ENCODE measurements at regions not wholly inside any gene's neighbourhood (a gene's known extent, or its start where the extent isn't known, plus 50 kb on each side); places are given as distances from the start of the nearest gene placed in this dataset.

- no peak for TF ChIP-seq CTCF (IDR thresholded peaks at IDR 0.05; ENCODE audit: extremely low read depth, insufficient read depth, missing control alignments)
- no peak for DNase-seq (ENCODE audit: low spot score)
- in situ Hi-C loops (cut with MboI; ENCODE audit: low pct_unique_long_range_greater_than_20kb, low sequenced_read_pairs, unreplicated experiment): no loop called here
Measured at GRCh38 chr6:1063671-1064355, 248.1 kb upstream of the FOXQ1 start.

- DNase-seq (ENCODE audit: low spot score): peak; percentile 20
- no peak for TF ChIP-seq CTCF (IDR thresholded peaks at IDR 0.05; ENCODE audit: extremely low read depth, insufficient read depth, missing control alignments)
- in situ Hi-C loops (cut with MboI; ENCODE audit: low pct_unique_long_range_greater_than_20kb, low sequenced_read_pairs, unreplicated experiment): no loop called here
Measured at GRCh38 chr6:1062786-1063545, 248.9 kb upstream of the FOXQ1 start.

GRCh38 chr6:1059596-1059995, 252.3 kb upstream of the FOXQ1 start:
- no peak for DNase-seq (ENCODE audit: low spot score)
- in situ Hi-C loops (cut with MboI; ENCODE audit: low pct_unique_long_range_greater_than_20kb, low sequenced_read_pairs, unreplicated experiment): no loop called here
- no peak for TF ChIP-seq CTCF (IDR thresholded peaks at IDR 0.05; ENCODE audit: extremely low read depth, insufficient read depth, missing control alignments)

GRCh38 chr6:1057490-1058135, 254.3 kb upstream of the FOXQ1 start:
- no peak for TF ChIP-seq CTCF (IDR thresholded peaks at IDR 0.05; ENCODE audit: extremely low read depth, insufficient read depth, missing control alignments)
- in situ Hi-C loops (cut with MboI; ENCODE audit: low pct_unique_long_range_greater_than_20kb, low sequenced_read_pairs, unreplicated experiment): no loop called here
- DNase-seq (ENCODE audit: low spot score): no peak

- in situ Hi-C loops (cut with MboI; ENCODE audit: low pct_unique_long_range_greater_than_20kb, low sequenced_read_pairs, unreplicated experiment): no loop called here
- no peak for TF ChIP-seq CTCF (IDR thresholded peaks at IDR 0.05; ENCODE audit: extremely low read depth, insufficient read depth, missing control alignments)
- no peak for DNase-seq (ENCODE audit: low spot score)
Measured at GRCh38 chr6:1055015-1055921, 256.6 kb upstream of the FOXQ1 start.

- in situ Hi-C loops (cut with MboI; ENCODE audit: low pct_unique_long_range_greater_than_20kb, low sequenced_read_pairs, unreplicated experiment): no loop called here
- no peak for TF ChIP-seq CTCF (IDR thresholded peaks at IDR 0.05; ENCODE audit: extremely low read depth, insufficient read depth, missing control alignments)
- DNase-seq (ENCODE audit: low spot score): no peak
Measured at GRCh38 chr6:1054653-1055014, 257.3 kb upstream of the FOXQ1 start.
